HepG2 (cell line): ENCODE measurements at regions not wholly inside any gene's neighbourhood (a gene's known extent, or its start where the extent isn't known, plus 50 kb on each side); places are given as distances from the start of the nearest gene placed in this dataset.
A peak's percentile ranks its signal among the peaks of the same experiment; 100 is the strongest.

Experiments used
- ATAC-seq: fragments of 200-7000 bp; cut with Tn5 transposase; 3 replicates; pipeline ENCODE4 v1.9.1; 2020; ENCODE audit warnings: mild to moderate bottlenecking, moderate library complexity
- BruUV-seq: library from RNA; stranded (reverse); fragments of 400-500 nt; replicated peaks from 2 replicates; lab custom pipeline; 2021; lab: Mats Ljungman, UMichigan
- CTCF ChIA-PET: fragments of 300-600 bp; formaldehyde crosslinking; extraction: SDS; loops from one replicate; lab custom pipeline; 2021; ENCODE audit warnings: low total read pairs, inconsistent platforms, low intra/inter-chr PET ratio; lab: Yijun Ruan, JAX
- POLR2A ChIA-PET: fragments of 350-600 bp; sonication (Branson Sonifier 250); formaldehyde crosslinking; loops from one replicate; lab custom pipeline; 2020; ENCODE audit warnings: antibody characterized with exemption, inconsistent platforms; lab: Yijun Ruan, JAX
- DNase-seq: peaks from one replicate; pipeline ENCODE4 v3.0.0-alpha.2; 2015; ENCODE audit warnings: low spot score
- FAIRE-seq: peaks from 3 replicates; lab custom pipeline; 2011; peaks lifted over from hg19 to GRCh38; lab: Jason Lieb, UNC
- H2AFZ ChIP-seq: one replicate; pipeline ENCODE4 v1.6.1; 2011; ENCODE audit warnings: low read length, inconsistent platforms
- H3K27ac ChIP-seq: fragments of 300-600 bp; 3 replicates; pipeline ENCODE4 v1.8.0; 2011; ENCODE audit warnings: mixed run types, mild to moderate bottlenecking, mixed read lengths, low read length, inconsistent platforms; ENCODE audit not compliant: insufficient read depth; ENCODE audit errors: extremely low read length
- H3K27me3 ChIP-seq, 2 experiments: fragments of 200-600 bp in 1 of 2; 2 replicates in 1 of 2; 3 replicates in 1 of 2; pipeline versions ENCODE4 v1.6.0 to v1.8.0; 2011; ENCODE audit warnings: low read length in 2 of 2, mild to moderate bottlenecking in 2 of 2, moderate library complexity in 2 of 2, inconsistent platforms in 1 of 2; ENCODE audit not compliant: insufficient read depth in 2 of 2, control insufficient read depth in 1 of 2
- H3K36me3 ChIP-seq, 2 experiments: fragments of 200-600 bp in 1 of 2; replicated peaks in 1 of 2; 2 replicates in 1 of 2; 3 replicates in 1 of 2; pipeline versions ENCODE4 v1.5.1 to v1.8.0; 2011; ENCODE audit warnings: low read length in 2 of 2, inconsistent platforms in 1 of 2; ENCODE audit not compliant: insufficient read depth in 2 of 2, control insufficient read depth in 1 of 2
- H3K4me1 ChIP-seq: 2 replicates; pipeline ENCODE4 v1.5.1; 2012; ENCODE audit warnings: low read length, inconsistent platforms; ENCODE audit not compliant: insufficient read depth
- H3K4me2 ChIP-seq: 2 replicates; pipeline ENCODE4 v1.6.0; 2011; ENCODE audit warnings: low read depth, low read length, inconsistent platforms
- H3K4me3 ChIP-seq, 3 experiments: fragments of 200-600 bp in 1 of 3; sonication (generic), shearing (Covaris generic) in 1 of 3; replicated peaks in 1 of 3; 2 replicates each; pipeline ENCODE4 v1.5.1; 2011 to 2016; ENCODE audit warnings: low read length in 3 of 3, inconsistent platforms in 2 of 3, low read depth in 2 of 3, mild to moderate bottlenecking in 2 of 3, control low read depth in 1 of 3, mixed read lengths in 1 of 3; ENCODE audit not compliant: insufficient read depth in 1 of 3
- H3K79me2 ChIP-seq: one replicate; pipeline ENCODE4 v1.6.1; 2011; ENCODE audit warnings: low read length, inconsistent platforms; ENCODE audit not compliant: insufficient read depth
- H3K9ac ChIP-seq: 2 replicates; pipeline ENCODE4 v1.6.0; 2011; ENCODE audit warnings: mild to moderate bottlenecking, low read depth, low read length, inconsistent platforms; ENCODE audit not compliant: insufficient read depth
- H3K9me3 ChIP-seq: 2 replicates; pipeline ENCODE4 v1.5.1; 2012; ENCODE audit warnings: mild to moderate bottlenecking, low read length
- H4K20me1 ChIP-seq: 2 replicates; pipeline ENCODE4 v1.6.0; 2011; ENCODE audit warnings: inconsistent platforms, mild to moderate bottlenecking, low read length, moderate library complexity; ENCODE audit not compliant: insufficient read depth
- CEBPB ChIP-seq: IDR thresholded peaks from 2 replicates; pipeline ENCODE4 v1.6.1; 2011; ENCODE audit warnings: low read depth, low read length, improper control_type of control experiment, borderline replicate concordance
- ETV6 ChIP-seq: sonication (generic); formaldehyde crosslinking; conservative IDR thresholded peaks from 2 replicates; pipeline ENCODE4 v1.4.0; 2020; ENCODE audit warnings: missing genetic modification reagents
- FOXA1 ChIP-seq, 2 experiments: fragments of 450-650 bp in 1 of 2; sonication (generic) in 1 of 2; formaldehyde crosslinking in 1 of 2; IDR thresholded peaks; 2 replicates each; pipeline versions ENCODE4 v1.4.0 to v1.6.1; 2016 to 2020; ENCODE audit warnings: missing genetic modification reagents in 1 of 2
- FOXP1 ChIP-seq, 2 experiments: fragments of 450-650 bp in 1 of 2; IDR thresholded peaks; 2 replicates each; pipeline ENCODE4 v1.6.1; 2017 to 2018; ENCODE audit warnings: antibody characterized with exemption in 1 of 2
- GTF3A ChIP-seq: sonication (generic); formaldehyde crosslinking; conservative IDR thresholded peaks from 2 replicates; pipeline ENCODE4 v1.4.0; 2020; ENCODE audit warnings: mild to moderate bottlenecking, missing genetic modification reagents
- HCFC1 ChIP-seq: fragments of 150-350 bp; IDR thresholded peaks from 2 replicates; pipeline ENCODE4 v1.6.1; 2014; ENCODE audit warnings: low read depth, low read length
- HDAC1 ChIP-seq: sonication (generic); formaldehyde crosslinking; IDR thresholded peaks from 2 replicates; pipeline ENCODE4 v1.5.1; 2020; ENCODE audit warnings: mild to moderate bottlenecking, missing genetic modification reagents
- HNRNPK ChIP-seq: fragments of 200-400 bp; formaldehyde crosslinking; IDR thresholded peaks from 2 replicates; pipeline ENCODE4 v1.6.1; 2018; ENCODE audit warnings: low read length, low read depth, moderate library complexity, mild to moderate bottlenecking; ENCODE audit not compliant: poor library complexity, severe bottlenecking
- JUNB ChIP-seq: sonication (generic); formaldehyde crosslinking; IDR thresholded peaks from 2 replicates; pipeline ENCODE4 v1.8.0; 2022; ENCODE audit warnings: missing genetic modification reagents, mild to moderate bottlenecking, borderline replicate concordance
- SOX5 ChIP-seq: IDR thresholded peaks from 2 replicates; pipeline ENCODE4 v1.6.1; 2016; ENCODE audit warnings: borderline replicate concordance
- TEAD2 ChIP-seq: sonication (generic); formaldehyde crosslinking; IDR thresholded peaks from 2 replicates; pipeline ENCODE4 v1.9.0; 2021; ENCODE audit warnings: missing genetic modification reagents
- ZFP62 ChIP-seq: sonication (generic); formaldehyde crosslinking; IDR thresholded peaks from 2 replicates; pipeline ENCODE4 v1.4.0; 2020; ENCODE audit warnings: missing genetic modification reagents
- ZNF136 ChIP-seq: sonication (generic); formaldehyde crosslinking; IDR thresholded peaks from 2 replicates; pipeline ENCODE4 v1.8.1; 2022; ENCODE audit warnings: low read depth, mild to moderate bottlenecking, moderate library complexity, missing genetic modification reagents
- ZNF138 ChIP-seq: sonication (generic); formaldehyde crosslinking; IDR thresholded peaks from 2 replicates; pipeline ENCODE4 v1.5.0; 2020; ENCODE audit warnings: mild to moderate bottlenecking, low read depth, missing genetic modification reagents
- ZNF317 ChIP-seq: sonication (generic); formaldehyde crosslinking; IDR thresholded peaks from 2 replicates; pipeline ENCODE4 v1.5.0; 2020; ENCODE audit warnings: mild to moderate bottlenecking, missing genetic modification reagents
- ZNF558 ChIP-seq: sonication (generic); formaldehyde crosslinking; IDR thresholded peaks from 2 replicates; pipeline ENCODE4 v1.9.0; 2022; ENCODE audit warnings: mild to moderate bottlenecking, missing genetic modification reagents, borderline replicate concordance
- ZNF569 ChIP-seq: sonication (generic); formaldehyde crosslinking; IDR thresholded peaks from 2 replicates; pipeline ENCODE4 v1.5.0; 2020; ENCODE audit warnings: mild to moderate bottlenecking, missing genetic modification reagents, moderate library complexity, borderline replicate concordance
- WGBS: methylation state at CpG from one replicate; pipeline ENCODE4 v1.1.6; 2017; ENCODE audit warnings: low lambda C conversion rate; 5-methylcytosine and 5-hydroxymethylcytosine counted together
- in situ Hi-C: cut with HindIII; loops from 2 replicates; pipeline ENCODE4 v1.10.0; 2017; ENCODE audit warnings: low pct_unique_long_range_greater_than_20kb; ENCODE audit not compliant: extremely low pct_ligation_motif_present
- intact Hi-C: fragments of 100-400 bp; cut with micrococcal nuclease; formaldehyde crosslinking; loops from one replicate; pipeline ENCODE4 v1.10.0; 2022; ENCODE audit not compliant: unreplicated experiment
- TF ChIP-seq, protein P1 (sequence below): sonication (generic); formaldehyde crosslinking; IDR thresholded peaks from 2 replicates; pipeline ENCODE4 v1.4.0; 2020; ENCODE audit warnings: missing genetic modification reagents, borderline replicate concordance

DNA sequence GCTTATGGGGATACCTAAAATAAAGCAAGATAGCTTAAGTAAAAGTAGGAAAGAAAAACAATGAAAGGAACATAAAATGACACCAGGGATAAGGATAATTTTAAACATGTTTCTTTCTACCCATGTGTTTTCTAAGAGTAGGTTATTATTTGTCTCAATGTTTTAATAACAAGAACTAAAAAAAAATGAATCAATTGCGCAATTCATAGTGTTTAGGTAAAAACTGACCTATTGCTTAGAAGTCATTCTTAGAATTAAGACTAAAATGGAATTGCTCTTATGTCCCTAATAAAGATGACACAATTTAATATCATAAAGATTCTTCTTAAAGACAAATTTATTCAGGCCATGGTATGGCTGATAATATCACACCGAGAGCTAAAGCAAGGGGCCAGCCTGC is 58.0 kb upstream of the COL24A1 start:
- intact Hi-C loops = no loop called here
- DNase-seq = no peak
- FAIRE-seq = no peak
- WGBS = 80% methylated on average over 2 of the region's 2 CpGs
- Histone ChIP-seq H2AFZ (no peak overlapping the region), H4K20me1 (no peaks in the 10 kb centered on the region), H3K9me3 (no peaks in the 10 kb centered on the region), H3K4me2 (no peak overlapping the region), H3K27ac (no peak overlapping the region), H3K36me3 (no peaks in the 10 kb centered on the region), H3K4me3 (no peak overlapping the region), H3K9ac (no peak overlapping the region), H3K27me3 (no peaks in the 10 kb centered on the region), H3K79me2 (no peaks in the 10 kb centered on the region), H3K4me1 (no peaks in the 10 kb centered on the region)
- ATAC-seq = no peak
- in situ Hi-C loops = no loop called here
- no TSS peak for BruUV-seq
- peak; percentile 83 for TF ChIP-seq HNRNPK
- peak; percentile 54; the same call in 1 of the 2 replicates for TF ChIP-seq CEBPB
- no peak for TF ChIP-seq ZNF569 (CRISPR knock-in tag)
- CTCF ChIA-PET = no interaction called here
- POLR2A ChIA-PET = no interaction called here

DNA sequence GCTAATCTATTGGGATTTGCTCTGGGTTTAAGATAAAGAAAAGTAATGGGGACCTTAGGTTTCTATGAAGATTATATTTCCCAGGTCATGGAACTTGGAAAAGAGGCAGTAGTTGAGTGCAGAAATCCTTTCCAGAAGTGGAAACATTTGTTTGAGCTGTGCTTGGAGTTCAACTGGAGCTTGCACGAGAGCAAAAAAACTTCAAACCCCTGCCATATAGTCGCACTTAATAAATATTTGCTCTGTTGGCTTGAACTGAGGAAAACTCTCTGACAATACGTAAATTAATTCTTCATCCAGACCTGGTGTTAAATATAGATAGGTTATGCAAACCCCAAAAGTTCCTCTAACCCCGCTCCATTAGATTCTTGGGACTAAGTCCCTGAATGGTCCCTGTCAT is 52.8 kb upstream of the COL24A1 start:
- TF ChIP-seq ZNF317 (CRISPR knock-in tag) (no peak), ZNF558 (no peak), JUNB (CRISPR knock-in tag) (no peak), ZFP62 (no peak), ETV6 (CRISPR knock-in tag) (no peak), SOX5 (CRISPR knock-in tag) (no peak), FOXP1 (IDR thresholded peaks at IDR 0.05) (no peak), FOXP1 (CRISPR knock-in tag; IDR thresholded peaks at IDR 0.05) (no peak), TEAD2 (CRISPR knock-in tag) (no peak), ZNF136 (CRISPR knock-in tag) (no peak), ZNF138 (no peak), GTF3A (CRISPR knock-in tag) (no peak), FOXA1 (IDR thresholded peaks at IDR 0.05) (no peak), FOXA1 (CRISPR knock-in tag; IDR thresholded peaks at IDR 0.05) (no peak), HCFC1 (no peak), HDAC1 (no peak)
- TF ChIP-seq, protein P1, sequence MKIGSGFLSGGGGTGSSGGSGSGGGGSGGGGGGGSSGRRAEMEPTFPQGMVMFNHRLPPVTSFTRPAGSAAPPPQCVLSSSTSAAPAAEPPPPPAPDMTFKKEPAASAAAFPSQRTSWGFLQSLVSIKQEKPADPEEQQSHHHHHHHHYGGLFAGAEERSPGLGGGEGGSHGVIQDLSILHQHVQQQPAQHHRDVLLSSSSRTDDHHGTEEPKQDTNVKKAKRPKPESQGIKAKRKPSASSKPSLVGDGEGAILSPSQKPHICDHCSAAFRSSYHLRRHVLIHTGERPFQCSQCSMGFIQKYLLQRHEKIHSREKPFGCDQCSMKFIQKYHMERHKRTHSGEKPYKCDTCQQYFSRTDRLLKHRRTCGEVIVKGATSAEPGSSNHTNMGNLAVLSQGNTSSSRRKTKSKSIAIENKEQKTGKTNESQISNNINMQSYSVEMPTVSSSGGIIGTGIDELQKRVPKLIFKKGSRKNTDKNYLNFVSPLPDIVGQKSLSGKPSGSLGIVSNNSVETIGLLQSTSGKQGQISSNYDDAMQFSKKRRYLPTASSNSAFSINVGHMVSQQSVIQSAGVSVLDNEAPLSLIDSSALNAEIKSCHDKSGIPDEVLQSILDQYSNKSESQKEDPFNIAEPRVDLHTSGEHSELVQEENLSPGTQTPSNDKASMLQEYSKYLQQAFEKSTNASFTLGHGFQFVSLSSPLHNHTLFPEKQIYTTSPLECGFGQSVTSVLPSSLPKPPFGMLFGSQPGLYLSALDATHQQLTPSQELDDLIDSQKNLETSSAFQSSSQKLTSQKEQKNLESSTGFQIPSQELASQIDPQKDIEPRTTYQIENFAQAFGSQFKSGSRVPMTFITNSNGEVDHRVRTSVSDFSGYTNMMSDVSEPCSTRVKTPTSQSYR (CRISPR knock-in tag) = no peak
- Histone ChIP-seq H3K9me3 (no peaks in the 10 kb centered on the region), H3K4me2 (no peak overlapping the region), H3K4me3 (no peak overlapping the region), H3K79me2 (no peaks in the 10 kb centered on the region), H3K4me1 (no peaks in the 10 kb centered on the region), H3K9ac (no peak overlapping the region), H3K27ac (no peak overlapping the region), H3K36me3 (no peaks in the 10 kb centered on the region), H2AFZ (no peak overlapping the region), H4K20me1 (no peaks in the 10 kb centered on the region), H3K27me3 (no peaks in the 10 kb centered on the region)
- no TSS peak for BruUV-seq
- in situ Hi-C loops (no loop called here), intact Hi-C loops (no loop called here)
- DNase-seq (no peak), ATAC-seq (no peak), FAIRE-seq (no peak)
- 3% methylated on average over 4 of the region's 4 CpGs for WGBS
- CTCF ChIA-PET = no interaction called here
- POLR2A ChIA-PET = no interaction called here
